Neural cell (in vitro differentiated cells): ENCODE measurements at regions not wholly inside any gene's neighbourhood (a gene's known extent, or its start where the extent isn't known, plus 50 kb on each side); places are given as distances from the start of the nearest gene placed in this dataset.

Experiments used
- H2AFZ ChIP-seq: fragments of 200-600, 300-800 bp; sonication (generic), shearing (Covaris generic); 2 replicates; pipeline ENCODE4 v1.6.0; 2014; ENCODE audit warnings: low read depth, mild to moderate bottlenecking, antibody characterized with exemption, low read length, moderate library complexity
- H3F3A ChIP-seq: fragments of 200-600 bp; shearing (Covaris generic); 2 replicates; pipeline ENCODE4 v1.6.1; 2016; ENCODE audit warnings: mild to moderate bottlenecking, moderate library complexity, mixed read lengths, antibody characterized with exemption, low read length; ENCODE audit not compliant: insufficient read depth, poor library complexity, severe bottlenecking
- H3K27ac ChIP-seq: fragments of 200-600, 300-800 bp; sonication (generic), shearing (Covaris generic); 2 replicates; pipeline ENCODE4 v1.5.1; 2014; ENCODE audit warnings: mild to moderate bottlenecking, low read length, moderate library complexity
- H3K27me3 ChIP-seq: fragments of 300-800, 200-600 bp; sonication (generic), shearing (Covaris generic); 2 replicates; pipeline ENCODE4 v1.6.0; 2014; ENCODE audit warnings: mild to moderate bottlenecking, low read depth, low read length, moderate library complexity; ENCODE audit not compliant: insufficient read depth
- H3K36me3 ChIP-seq: fragments of 300-800, 200-600 bp; sonication (generic), shearing (Covaris generic); 2 replicates; pipeline ENCODE4 v1.5.1; 2014; ENCODE audit warnings: mild to moderate bottlenecking, antibody characterized with exemption, low read length, moderate library complexity; ENCODE audit not compliant: insufficient read depth
- H3K4me2 ChIP-seq: fragments of 300-800, 200-600 bp; sonication (generic), shearing (Covaris generic); 2 replicates; pipeline ENCODE4 v1.6.0; 2014; ENCODE audit warnings: mild to moderate bottlenecking, low read length
- H3K4me3 ChIP-seq: fragments of 300-800, 200-600 bp; sonication (generic), shearing (Covaris generic); 2 replicates; pipeline ENCODE4 v1.5.1; 2014; ENCODE audit warnings: mild to moderate bottlenecking, low read length, moderate library complexity
- H3K79me2 ChIP-seq: fragments of 200-600 bp; shearing (Covaris generic); replicated peaks from 2 replicates; pipeline ENCODE4 v1.6.0; 2014; ENCODE audit warnings: mild to moderate bottlenecking, low read length, moderate library complexity; ENCODE audit not compliant: insufficient read depth
- H3K9ac ChIP-seq: fragments of 300-800, 200-600 bp; sonication (generic), shearing (Covaris generic); 2 replicates; pipeline ENCODE4 v1.6.1; 2016; ENCODE audit warnings: mild to moderate bottlenecking, low read length, mixed read lengths
- H3K9me2 ChIP-seq: fragments of 200-600 bp; shearing (Covaris generic); 2 replicates; pipeline ENCODE4 v1.6.1; 2016; ENCODE audit warnings: mild to moderate bottlenecking, low read length, mixed read lengths; ENCODE audit not compliant: insufficient read depth
- H3K9me3 ChIP-seq: fragments of 200-600, 300-800 bp; sonication (generic), shearing (Covaris generic); 2 replicates; pipeline ENCODE4 v1.6.1; 2016; ENCODE audit warnings: mild to moderate bottlenecking, mixed run types, low read length, moderate library complexity, mixed read lengths
- H4K20me1 ChIP-seq: fragments of 200-600 bp; shearing (Covaris generic); 2 replicates; pipeline ENCODE4 v1.6.1; 2016; ENCODE audit warnings: mild to moderate bottlenecking, mixed run types; ENCODE audit not compliant: insufficient read depth
- CTCF ChIP-seq: fragments of 450-650 bp; IDR thresholded peaks from 2 replicates; pipeline ENCODE4 v1.5.1; 2014; ENCODE audit warnings: antibody characterized with exemption, mild to moderate bottlenecking, moderate library complexity; ENCODE audit not compliant: poor library complexity, severe bottlenecking
- EP300 ChIP-seq: fragments of 450-650 bp; conservative IDR thresholded peaks from 2 replicates; pipeline ENCODE4 v1.6.1; 2014; ENCODE audit warnings: antibody characterized with exemption, mild to moderate bottlenecking, moderate library complexity; ENCODE audit not compliant: poor library complexity, severe bottlenecking
- EZH2 ChIP-seq: fragments of 200-600, 300-800 bp; shearing (Covaris generic), sonication (generic); IDR thresholded peaks from 2 replicates; pipeline ENCODE4 v1.6.1; 2014; ENCODE audit warnings: antibody characterized with exemption, low read length, borderline replicate concordance, mild to moderate bottlenecking; ENCODE audit not compliant: insufficient read depth, poor library complexity, severe bottlenecking
- MXI1 ChIP-seq: fragments of 450-650 bp; conservative IDR thresholded peaks from 2 replicates; pipeline ENCODE4 v1.6.1; 2014; ENCODE audit warnings: antibody characterized with exemption, mild to moderate bottlenecking; ENCODE audit not compliant: poor library complexity, severe bottlenecking
- POLR2AphosphoS5 ChIP-seq: IDR thresholded peaks from 2 replicates; pipeline ENCODE4 v1.6.1; 2012
- RAD21 ChIP-seq: fragments of 450-650 bp; conservative IDR thresholded peaks from 2 replicates; pipeline ENCODE4 v1.6.1; 2014; ENCODE audit warnings: antibody characterized with exemption, mild to moderate bottlenecking, moderate library complexity
- REST ChIP-seq: IDR thresholded peaks from 2 replicates; pipeline ENCODE4 v1.6.1; 2012; ENCODE audit warnings: borderline replicate concordance
- SMC3 ChIP-seq: fragments of 450-650 bp; conservative IDR thresholded peaks from 2 replicates; pipeline ENCODE4 v1.6.1; 2014; ENCODE audit warnings: antibody characterized with exemption, mild to moderate bottlenecking, moderate library complexity; ENCODE audit not compliant: poor library complexity
- TAF1 ChIP-seq: IDR thresholded peaks from 2 replicates; pipeline ENCODE4 v1.6.1; 2012; ENCODE audit warnings: low read depth

- no peaks in the 10 kb centered on the region for H3K27me3 ChIP-seq
- no peak overlapping the region for H3K4me2 ChIP-seq
- H3K9me2 ChIP-seq: no peaks in the 10 kb centered on the region
- TF ChIP-seq MXI1: no peak
- no peak for TF ChIP-seq EZH2
- TF ChIP-seq TAF1: no peak
- TF ChIP-seq RAD21: no peak
- no peak for TF ChIP-seq SMC3
- no peak for TF ChIP-seq EP300
- no peak for TF ChIP-seq CTCF
- TF ChIP-seq REST: no peak
- TF ChIP-seq POLR2AphosphoS5: no peak
- H3K4me3 ChIP-seq: no peak overlapping the region
- no peak overlapping the region for H3K9ac ChIP-seq
- no peaks in the 10 kb centered on the region for H4K20me1 ChIP-seq
- no peaks in the 10 kb centered on the region for H3K36me3 ChIP-seq
- no peak overlapping the region for H3K27ac ChIP-seq
- no peaks in the 10 kb centered on the region for H3F3A ChIP-seq
- H3K9me3 ChIP-seq: no peaks in the 10 kb centered on the region
- no peak overlapping the region for H2AFZ ChIP-seq
- no peaks in the 10 kb centered on the region for H3K79me2 ChIP-seq
Measured at GRCh38 chr7:81573128-81573527, 196.7 kb downstream of the HGF start.

- Histone ChIP-seq H3K79me2 (no peaks in the 10 kb centered on the region), H3K4me2 (no peak overlapping the region), H3K9me2 (no peaks in the 10 kb centered on the region), H3K4me3 (no peak overlapping the region), H4K20me1 (no peaks in the 10 kb centered on the region), H3K27ac (no peak overlapping the region), H3F3A (no peaks in the 10 kb centered on the region), H2AFZ (no peak overlapping the region), H3K9me3 (no peaks in the 10 kb centered on the region), H3K27me3 (no peaks in the 10 kb centered on the region), H3K9ac (no peak overlapping the region), H3K36me3 (no peaks in the 10 kb centered on the region)
- TF ChIP-seq POLR2AphosphoS5: no peak
- TF ChIP-seq REST: no peak
- TF ChIP-seq CTCF: no peak
- TF ChIP-seq EP300: no peak
Measured at GRCh38 chr7:81562581-81562980, 207.3 kb downstream of the HGF start.
